Endodermal cell (in vitro differentiated cells): ENCODE measurements at regions not wholly inside any gene's neighbourhood (a gene's known extent, or its start where the extent isn't known, plus 50 kb on each side); places are given as distances from the start of the nearest gene placed in this dataset.

ENCODE experiments used
- DNase-seq: peaks from one replicate; pipeline ENCODE4 v3.0.0-alpha.2; 2017
- H3K27ac ChIP-seq: 2 replicates; pipeline ENCODE4 v1.5.1; 2013; ENCODE audit warnings: mild to moderate bottlenecking, low read depth, low read length, moderate library complexity
- H3K27me3 ChIP-seq: 2 replicates; pipeline ENCODE4 v1.6.1; 2013; ENCODE audit warnings: mild to moderate bottlenecking, low read length, moderate library complexity; ENCODE audit not compliant: insufficient read depth, control insufficient read depth, poor library complexity, severe bottlenecking
- H3K36me3 ChIP-seq: 2 replicates; pipeline ENCODE4 v1.7.0; 2013; ENCODE audit warnings: mild to moderate bottlenecking, low read length, moderate library complexity; ENCODE audit not compliant: control insufficient read depth, insufficient read depth
- H3K4me1 ChIP-seq: one replicate; pipeline ENCODE4 v1.7.0; 2013; ENCODE audit warnings: low read length; ENCODE audit not compliant: control insufficient read depth, insufficient read depth
- H3K4me3 ChIP-seq: 2 replicates; pipeline ENCODE4 v1.5.1; 2013; ENCODE audit warnings: mild to moderate bottlenecking, low read length, moderate library complexity
- H3K9ac ChIP-seq: 2 replicates; pipeline ENCODE4 v1.6.1; 2013; ENCODE audit warnings: mild to moderate bottlenecking, low read length, moderate library complexity; ENCODE audit not compliant: poor library complexity, severe bottlenecking; ENCODE audit errors: extremely low read depth
- H3K9me3 ChIP-seq: 2 replicates; pipeline ENCODE4 v1.6.1; 2013; ENCODE audit warnings: mild to moderate bottlenecking, low read length, moderate library complexity; ENCODE audit not compliant: control insufficient read depth
- H3K27ac Mint-ChIP-seq: 2 replicates; pipeline ENCODE4 v1.8.0; 2020; ENCODE audit warnings: mixed read lengths
- H3K27me3 Mint-ChIP-seq: 2 replicates; pipeline ENCODE4 v1.8.0; 2021; ENCODE audit warnings: mild to moderate bottlenecking, mixed read lengths; ENCODE audit not compliant: insufficient read depth
- H3K36me3 Mint-ChIP-seq: 2 replicates; pipeline ENCODE4 v1.8.0; 2020; ENCODE audit warnings: low read depth, mixed read lengths
- H3K4me1 Mint-ChIP-seq: 2 replicates; pipeline ENCODE4 v1.8.0; 2020; ENCODE audit warnings: mixed read lengths
- H3K4me3 Mint-ChIP-seq: 2 replicates; pipeline ENCODE4 v1.8.0; 2020; ENCODE audit warnings: mild to moderate bottlenecking, moderate library complexity, mixed read lengths
- H3K9me3 Mint-ChIP-seq: 2 replicates; pipeline ENCODE4 v1.8.0; 2020; ENCODE audit warnings: mild to moderate bottlenecking, mixed read lengths
- CTCF ChIP-seq: fragments of 200-600 bp; sonication (generic); conservative IDR thresholded peaks from 2 replicates; pipeline ENCODE4 v1.5.0; 2021; ENCODE audit warnings: antibody characterized with exemption, mild to moderate bottlenecking
- WGBS, 2 experiments: methylation state at CpG; one replicate each; pipeline versions ENCODE4 v1.1.5 to v1.1.7; 2013; ENCODE audit warnings: missing lambda C conversion rate in 2 of 2, mixed read lengths in 1 of 2; ENCODE audit not compliant: insufficient coverage in 1 of 2, insufficient read length in 1 of 2; 5-methylcytosine and 5-hydroxymethylcytosine counted together

GRCh38 chr9:85089188-85089969 lies 419.9 kb downstream of the NTRK2 start:
- no peaks in the 10 kb centered on the region for H3K4me1 ChIP-seq
- no peak overlapping the region for H3K9ac ChIP-seq
- peaks cover 4% of the 10 kb centered on the region for H3K27me3 Mint-ChIP-seq
- H3K4me1 Mint-ChIP-seq, result peaks cover 7% of the 10 kb centered on the region
- no peaks in the 10 kb centered on the region for H3K27me3 ChIP-seq
- H3K36me3 ChIP-seq, result no peaks in the 10 kb centered on the region
- H3K27ac Mint-ChIP-seq, result no peak overlapping the region
- H3K9me3 Mint-ChIP-seq, result no peaks in the 10 kb centered on the region
- DNase-seq, result peak; percentile 13
- TF ChIP-seq CTCF, result no peak
- H3K4me3 ChIP-seq, result no peak overlapping the region
- H3K9me3 ChIP-seq, result no peaks in the 10 kb centered on the region
- H3K36me3 Mint-ChIP-seq, result no peaks in the 10 kb centered on the region
- H3K27ac ChIP-seq, result no peak overlapping the region
- WGBS, 2 experiments, result 90 to 100% methylated on average over 1 to 2 of the region's 2 CpGs
- no peak overlapping the region for H3K4me3 Mint-ChIP-seq

- Histone ChIP-seq H3K27me3 (no peaks in the 10 kb centered on the region), H3K9me3 (no peaks in the 10 kb centered on the region), H3K9ac (no peak overlapping the region), H3K4me1 (peaks cover 5% of the 10 kb centered on the region), H3K36me3 (no peaks in the 10 kb centered on the region), H3K4me3 (no peak overlapping the region), H3K27ac (no peak overlapping the region)
- TF ChIP-seq CTCF, result no peak
- Mint-ChIP-seq H3K4me3 (no peak overlapping the region), H3K27me3 (peaks cover 24% of the 10 kb centered on the region), H3K36me3 (no peaks in the 10 kb centered on the region), H3K27ac (no peak overlapping the region), H3K9me3 (no peaks in the 10 kb centered on the region), H3K4me1 (peaks cover 7% of the 10 kb centered on the region)
- DNase-seq, result no peak
- WGBS, 2 experiments, result 94% methylated on average over 3 of the region's 3 CpGs; no CpG with 5 or more reads in 1 of the 2 experiments
Measured at GRCh38 chr9:85081963-85082362, 412.4 kb downstream of the NTRK2 start.

- Mint-ChIP-seq H3K9me3 (peaks cover 2% of the 10 kb centered on the region), H3K4me1 (peaks cover 7% of the 10 kb centered on the region), H3K36me3 (no peaks in the 10 kb centered on the region), H3K4me3 (no peak overlapping the region), H3K27me3 (peaks cover 26% of the 10 kb centered on the region), H3K27ac (no peak overlapping the region)
- WGBS, 2 experiments, result 86 to 88% methylated on average over 1 of the region's 1 CpG
- H3K27me3 ChIP-seq, result no peaks in the 10 kb centered on the region
- H3K9me3 ChIP-seq, result no peaks in the 10 kb centered on the region
- H3K4me3 ChIP-seq, result no peak overlapping the region
- H3K27ac ChIP-seq, result no peak overlapping the region
- peak; percentile 43 for TF ChIP-seq CTCF
- DNase-seq, result peak; percentile 51
- no peaks in the 10 kb centered on the region for H3K36me3 ChIP-seq
- H3K9ac ChIP-seq, result no peak overlapping the region
- peaks cover 5% of the 10 kb centered on the region for H3K4me1 ChIP-seq
Measured at GRCh38 chr9:85079349-85079748, 409.8 kb downstream of the NTRK2 start.
